ENCODE measurements at regions not wholly inside any gene's neighbourhood (a gene's known extent, or its start where the extent isn't known, plus 50 kb on each side); places are given as distances from the start of the nearest gene placed in this dataset.

DNA sequence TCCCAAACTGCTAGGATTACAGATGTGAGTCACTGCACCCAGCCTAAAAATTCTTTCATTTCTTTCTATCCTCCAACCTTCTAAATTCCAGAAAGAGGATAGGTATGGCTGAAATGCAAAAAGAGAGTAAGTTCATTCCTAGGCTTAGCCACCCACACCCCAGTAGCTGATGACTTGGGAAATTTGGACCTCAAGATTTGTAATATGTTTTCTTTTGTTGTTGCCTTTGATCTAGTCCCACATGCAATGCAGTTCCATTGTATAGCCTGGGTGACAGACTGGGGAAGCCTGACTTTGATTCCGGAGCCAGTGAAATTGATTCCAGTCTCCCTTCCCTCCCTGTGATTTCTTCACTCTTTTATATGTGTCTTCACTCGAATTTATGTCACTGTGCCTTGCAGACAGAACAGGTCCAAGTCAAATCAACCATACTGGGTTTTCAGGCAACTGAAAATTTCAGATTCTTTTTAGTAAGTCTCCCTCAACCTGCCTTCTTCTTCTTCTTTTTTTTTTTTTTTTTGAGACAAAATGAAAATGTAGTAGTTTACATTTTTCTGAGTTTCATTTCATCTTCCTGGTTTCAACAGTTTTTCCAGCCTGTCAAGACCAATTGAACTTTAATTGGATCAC is 176.2 kb upstream of the RBPJ start:
- H3K4me1 ChIP-seq (ENCODE audit: control insufficient read depth in 2 of 2, insufficient read depth in 2 of 2, low read length in 2 of 2) = peaks cover 0 to 3% of the 10 kb centered on the region in 2 donors
- peaks cover 9% of the 10 kb centered on the region for H3K4me1 Mint-ChIP-seq
- H3K27ac Mint-ChIP-seq = no peak overlapping the region
- H3K9me3 Mint-ChIP-seq (ENCODE audit: insufficient read depth) = no peaks in the 10 kb centered on the region
- ChIA-PET POLR2A (no interaction called here), CTCF (no interaction called here)
- TF ChIP-seq, protein P1, sequence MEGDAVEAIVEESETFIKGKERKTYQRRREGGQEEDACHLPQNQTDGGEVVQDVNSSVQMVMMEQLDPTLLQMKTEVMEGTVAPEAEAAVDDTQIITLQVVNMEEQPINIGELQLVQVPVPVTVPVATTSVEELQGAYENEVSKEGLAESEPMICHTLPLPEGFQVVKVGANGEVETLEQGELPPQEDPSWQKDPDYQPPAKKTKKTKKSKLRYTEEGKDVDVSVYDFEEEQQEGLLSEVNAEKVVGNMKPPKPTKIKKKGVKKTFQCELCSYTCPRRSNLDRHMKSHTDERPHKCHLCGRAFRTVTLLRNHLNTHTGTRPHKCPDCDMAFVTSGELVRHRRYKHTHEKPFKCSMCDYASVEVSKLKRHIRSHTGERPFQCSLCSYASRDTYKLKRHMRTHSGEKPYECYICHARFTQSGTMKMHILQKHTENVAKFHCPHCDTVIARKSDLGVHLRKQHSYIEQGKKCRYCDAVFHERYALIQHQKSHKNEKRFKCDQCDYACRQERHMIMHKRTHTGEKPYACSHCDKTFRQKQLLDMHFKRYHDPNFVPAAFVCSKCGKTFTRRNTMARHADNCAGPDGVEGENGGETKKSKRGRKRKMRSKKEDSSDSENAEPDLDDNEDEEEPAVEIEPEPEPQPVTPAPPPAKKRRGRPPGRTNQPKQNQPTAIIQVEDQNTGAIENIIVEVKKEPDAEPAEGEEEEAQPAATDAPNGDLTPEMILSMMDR (IDR thresholded peaks at IDR 0.05) = no peak
- no peaks in the 10 kb centered on the region for H4K20me1 ChIP-seq (ENCODE audit: control insufficient read depth, insufficient read depth, low read length, poor library complexity, severe bottlenecking)
- no peak overlapping the region for H3K4me3 ChIP-seq (ENCODE audit: control extremely low read depth in 1 of 5, extremely low read depth in 1 of 5, insufficient read depth in 1 of 5, low read depth in 2 of 5, low read length in 4 of 5)
- H3K36me3 ChIP-seq (replicated peaks in 1 of 2; ENCODE audit: control extremely low read depth in 1 of 2, control insufficient read depth in 1 of 2, extremely low read depth in 1 of 2, insufficient read depth in 2 of 2, low read length in 1 of 2) = no peaks in the 10 kb centered on the region
- H3K27ac ChIP-seq (ENCODE audit: low read length in 2 of 2) = no peak overlapping the region
- no peaks in the 10 kb centered on the region for H3K79me2 ChIP-seq (ENCODE audit: control insufficient read depth, insufficient read depth, low read length)
- intact Hi-C loops (cut with micrococcal nuclease) = no loop called here
- H3K27me3 Mint-ChIP-seq = peaks cover 4% of the 10 kb centered on the region
- no peaks in the 10 kb centered on the region for H3K27me3 ChIP-seq (replicated peaks in 1 of 4; ENCODE audit: control extremely low read depth in 1 of 4, control insufficient read depth in 3 of 4, insufficient read depth in 4 of 4, low read length in 3 of 4)
- no peak overlapping the region for H3K4me3 Mint-ChIP-seq
- ATAC-seq (ENCODE audit: low read depth) (no peak), DNase-seq (no peak)
- H3K4me2 ChIP-seq (replicated peaks; ENCODE audit: low read depth, low read length, poor library complexity, severe bottlenecking) = no peak overlapping the region
- 62% methylated on average over 2 of the region's 2 CpGs for WGBS (ENCODE audit: insufficient coverage)
- H2AFZ ChIP-seq (ENCODE audit: insufficient read depth, low read depth, low read length, poor library complexity, severe bottlenecking) = no peak overlapping the region
- no peaks in the 10 kb centered on the region for H3K9me3 ChIP-seq (ENCODE audit: control extremely low read depth in 1 of 3, control insufficient read depth in 2 of 3, insufficient read depth in 1 of 3, low read length in 2 of 3)
- H3K9ac ChIP-seq (ENCODE audit: low read length) = no peak overlapping the region

DNA sequence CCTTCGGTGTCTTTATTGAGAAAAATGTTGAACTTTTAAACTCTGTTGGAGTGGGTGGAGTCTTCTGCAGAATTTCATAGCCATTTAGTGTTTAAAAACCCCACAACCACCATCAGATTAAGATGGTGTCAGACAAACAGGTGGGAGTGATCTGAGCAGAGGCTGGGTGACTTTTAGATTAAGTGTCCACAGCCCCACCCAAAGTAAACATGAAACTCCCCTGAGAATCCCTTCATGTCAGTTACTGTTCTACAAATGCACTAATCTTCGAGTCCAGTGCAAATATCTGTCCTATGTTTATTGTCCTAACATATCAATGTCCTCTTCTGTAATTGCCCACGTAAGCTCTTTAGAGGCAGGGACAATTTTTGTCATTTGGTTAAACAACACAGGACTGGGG is 175.6 kb upstream of the RBPJ start:
- Histone ChIP-seq H3K4me3 (ENCODE audit: control extremely low read depth in 1 of 5, extremely low read depth in 1 of 5, insufficient read depth in 1 of 5, low read depth in 2 of 5, low read length in 4 of 5) (no peak overlapping the region), H4K20me1 (ENCODE audit: control insufficient read depth, insufficient read depth, low read length, poor library complexity, severe bottlenecking) (no peaks in the 10 kb centered on the region), H3K9me3 (ENCODE audit: control extremely low read depth in 1 of 3, control insufficient read depth in 2 of 3, insufficient read depth in 1 of 3, low read length in 2 of 3) (no peaks in the 10 kb centered on the region), H3K4me1 (ENCODE audit: control insufficient read depth in 2 of 2, insufficient read depth in 2 of 2, low read length in 2 of 2) (peaks cover 0 to 3% of the 10 kb centered on the region in 2 donors), H3K9ac (ENCODE audit: low read length) (no peak overlapping the region), H2AFZ (ENCODE audit: insufficient read depth, low read depth, low read length, poor library complexity, severe bottlenecking) (no peak overlapping the region), H3K27ac (ENCODE audit: low read length in 2 of 2) (no peak overlapping the region), H3K79me2 (ENCODE audit: control insufficient read depth, insufficient read depth, low read length) (no peaks in the 10 kb centered on the region), H3K4me2 (replicated peaks; ENCODE audit: low read depth, low read length, poor library complexity, severe bottlenecking) (no peak overlapping the region), H3K27me3 (replicated peaks in 1 of 4; ENCODE audit: control extremely low read depth in 1 of 4, control insufficient read depth in 3 of 4, insufficient read depth in 4 of 4, low read length in 3 of 4) (no peaks in the 10 kb centered on the region), H3K36me3 (replicated peaks in 1 of 2; ENCODE audit: control extremely low read depth in 1 of 2, control insufficient read depth in 1 of 2, extremely low read depth in 1 of 2, insufficient read depth in 2 of 2, low read length in 1 of 2) (no peaks in the 10 kb centered on the region)
- ChIA-PET POLR2A (no interaction called here), CTCF (interaction anchor here (0.6 kb wide), 1 partner anchor 52 kb away, joined by 3 read pairs; no protein-coding TSS in a partner anchor)
- ATAC-seq (ENCODE audit: low read depth) (no peak), DNase-seq (no peak)
- 100% methylated on average over 1 of the region's 3 CpGs for WGBS (ENCODE audit: insufficient coverage)
- H3K9me3 Mint-ChIP-seq (ENCODE audit: insufficient read depth) = no peaks in the 10 kb centered on the region
- H3K4me3 Mint-ChIP-seq = no peak overlapping the region
- intact Hi-C loops (cut with micrococcal nuclease) = no loop called here
- H3K4me1 Mint-ChIP-seq = peaks cover 9% of the 10 kb centered on the region
- H3K27ac Mint-ChIP-seq = no peak overlapping the region
- TF ChIP-seq, protein P1 (IDR thresholded peaks at IDR 0.05) = no peak
- no peak for TF ChIP-seq EZH2 (IDR thresholded peaks at IDR 0.05; ENCODE audit: borderline replicate concordance, insufficient read depth, low read depth, low read length, poor library complexity, severe bottlenecking)
- peaks cover 4% of the 10 kb centered on the region for H3K27me3 Mint-ChIP-seq
